NCI-H460 (cell line): ENCODE measurements at regions not wholly inside any gene's neighbourhood (a gene's known extent, or its start where the extent isn't known, plus 50 kb on each side); places are given as distances from the start of the nearest gene placed in this dataset.
"Not testable (repeated sequence)": the region's sequence is repeated elsewhere in the genome, so short reads cannot be mapped to it uniquely, and the experiment has no call there.

Source experiments
- DNase-seq: peaks from one replicate; pipeline ENCODE4 v3.0.0-alpha.2; 2016; ENCODE audit warnings: low read depth; ENCODE audit errors: extremely low read depth

GRCh38 chr7:42726066-42726785 lies 185.6 kb downstream of the C7orf25 start:
- no peak for DNase-seq

GRCh38 chr7:42722716-42723115 lies 189.2 kb downstream of the C7orf25 start:
- no peak for DNase-seq

- DNase-seq = no peak
Measured at GRCh38 chr7:42722198-42722597, 189.7 kb downstream of the C7orf25 start.

GRCh38 chr7:42720991-42721796 lies 190.7 kb downstream of the C7orf25 start:
- DNase-seq = no peak

- no peak for DNase-seq
Measured at GRCh38 chr7:42720012-42720411, 191.9 kb downstream of the C7orf25 start.

- not testable (repeated sequence) for DNase-seq
Measured at GRCh38 chr7:42718466-42718865, 193.4 kb downstream of the C7orf25 start.

- no peak for DNase-seq
Measured at GRCh38 chr7:42714356-42714755, 197.5 kb downstream of the C7orf25 start.

- DNase-seq = no peak
Measured at GRCh38 chr7:42709284-42709683, 202.6 kb downstream of the C7orf25 start.

- no peak for DNase-seq
Measured at GRCh38 chr7:42704710-42705109, 207.2 kb downstream of the C7orf25 start.

GRCh38 chr7:42702647-42703046 lies 209.2 kb downstream of the C7orf25 start:
- DNase-seq = no peak

- no peak for DNase-seq
Measured at GRCh38 chr7:42700406-42701327, 211.2 kb downstream of the C7orf25 start.

- no peak for DNase-seq
Measured at GRCh38 chr7:42699380-42700178, 212.3 kb downstream of the C7orf25 start.

- DNase-seq = no peak
Measured at GRCh38 chr7:42698600-42699374, 213.1 kb downstream of the C7orf25 start.

GRCh38 chr7:42694894-42695507 lies 216.9 kb downstream of the C7orf25 start:
- no peak for DNase-seq

- no peak for DNase-seq
Measured at GRCh38 chr7:42693722-42694121, 218.1 kb downstream of the C7orf25 start.

- no peak for DNase-seq
Measured at GRCh38 chr7:42692621-42693020, 219.2 kb downstream of the C7orf25 start.

GRCh38 chr7:42690794-42691639 lies 220.9 kb downstream of the C7orf25 start:
- DNase-seq = peak; percentile 36

GRCh38 chr7:42689626-42690025 lies 222.2 kb downstream of the C7orf25 start:
- peak; percentile 12 for DNase-seq
